Stomach (tissue), 4 donors: ENCODE measurements at regions not wholly inside any gene's neighbourhood (a gene's known extent, or its start where the extent isn't known, plus 50 kb on each side); places are given as distances from the start of the nearest gene placed in this dataset.

Source experiments
- POLR2A ChIP-seq, 4 donors: fragments of 450-650 bp; IDR thresholded peaks; one replicate each; pipeline ENCODE4 v1.6.1; 2016; ENCODE audit warnings: antibody characterized with exemption in 4 of 4, control low read depth in 2 of 4, mild to moderate bottlenecking in 1 of 4, moderate library complexity in 1 of 4
- POLR2AphosphoS5 ChIP-seq, 3 donors: sonication (generic); formaldehyde crosslinking; IDR thresholded peaks; one replicate each; pipeline ENCODE4 v1.6.1; 2016; ENCODE audit warnings: antibody characterized with exemption in 3 of 3
- TF ChIP-seq, protein P1 (sequence below), 7 experiments: fragments of 450-650 bp in 4 of 7; fragments of 200-600 bp in 3 of 7; sonication (generic) in 3 of 7; IDR thresholded peaks; one replicate each; pipeline ENCODE4 v1.5.1; 2016 to 2019; ENCODE audit warnings: antibody characterized with exemption in 7 of 7, control low read depth in 2 of 7, mild to moderate bottlenecking in 1 of 7

- TF ChIP-seq POLR2AphosphoS5 (IDR thresholded peaks at IDR 0.05) (no peak), POLR2A (IDR thresholded peaks at IDR 0.05) (no peak)
- TF ChIP-seq, protein P1, sequence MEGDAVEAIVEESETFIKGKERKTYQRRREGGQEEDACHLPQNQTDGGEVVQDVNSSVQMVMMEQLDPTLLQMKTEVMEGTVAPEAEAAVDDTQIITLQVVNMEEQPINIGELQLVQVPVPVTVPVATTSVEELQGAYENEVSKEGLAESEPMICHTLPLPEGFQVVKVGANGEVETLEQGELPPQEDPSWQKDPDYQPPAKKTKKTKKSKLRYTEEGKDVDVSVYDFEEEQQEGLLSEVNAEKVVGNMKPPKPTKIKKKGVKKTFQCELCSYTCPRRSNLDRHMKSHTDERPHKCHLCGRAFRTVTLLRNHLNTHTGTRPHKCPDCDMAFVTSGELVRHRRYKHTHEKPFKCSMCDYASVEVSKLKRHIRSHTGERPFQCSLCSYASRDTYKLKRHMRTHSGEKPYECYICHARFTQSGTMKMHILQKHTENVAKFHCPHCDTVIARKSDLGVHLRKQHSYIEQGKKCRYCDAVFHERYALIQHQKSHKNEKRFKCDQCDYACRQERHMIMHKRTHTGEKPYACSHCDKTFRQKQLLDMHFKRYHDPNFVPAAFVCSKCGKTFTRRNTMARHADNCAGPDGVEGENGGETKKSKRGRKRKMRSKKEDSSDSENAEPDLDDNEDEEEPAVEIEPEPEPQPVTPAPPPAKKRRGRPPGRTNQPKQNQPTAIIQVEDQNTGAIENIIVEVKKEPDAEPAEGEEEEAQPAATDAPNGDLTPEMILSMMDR (IDR thresholded peaks at IDR 0.05): no peak
Observed at GRCh38 chr9:106683454-106683853, 179.5 kb upstream of the ZNF462 start.
